Left forelimb (tissue), 1 donor: ENCODE measurements at regions not wholly inside any gene's neighbourhood (a gene's known extent, or its start where the extent isn't known, plus 50 kb on each side); places are given as distances from the start of the nearest gene placed in this dataset.

Experiments
- DNase-seq: peaks from one replicate; pipeline ENCODE4 v3.0.0-alpha.2; 2018; ENCODE audit warnings: low spot score

DNA sequence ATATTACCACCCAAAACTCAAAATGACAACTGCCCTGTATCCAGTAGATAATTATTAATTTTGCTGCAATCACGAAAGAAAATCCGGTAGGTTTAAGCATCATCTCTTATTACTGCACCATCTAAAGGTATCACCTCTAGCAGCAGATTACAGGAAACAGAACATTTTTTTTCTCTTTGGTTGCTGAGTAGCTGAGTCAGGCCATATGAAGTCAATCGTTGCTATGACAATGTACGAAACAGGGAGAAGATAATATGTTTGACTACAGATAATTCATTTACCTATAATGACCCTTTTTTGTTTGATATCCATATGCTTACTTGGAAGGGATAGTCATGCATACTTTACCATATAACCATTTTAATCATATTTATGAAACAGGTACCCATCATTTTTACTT lies 831.6 kb upstream of the CHAC2 start:
- no peak for DNase-seq

DNA sequence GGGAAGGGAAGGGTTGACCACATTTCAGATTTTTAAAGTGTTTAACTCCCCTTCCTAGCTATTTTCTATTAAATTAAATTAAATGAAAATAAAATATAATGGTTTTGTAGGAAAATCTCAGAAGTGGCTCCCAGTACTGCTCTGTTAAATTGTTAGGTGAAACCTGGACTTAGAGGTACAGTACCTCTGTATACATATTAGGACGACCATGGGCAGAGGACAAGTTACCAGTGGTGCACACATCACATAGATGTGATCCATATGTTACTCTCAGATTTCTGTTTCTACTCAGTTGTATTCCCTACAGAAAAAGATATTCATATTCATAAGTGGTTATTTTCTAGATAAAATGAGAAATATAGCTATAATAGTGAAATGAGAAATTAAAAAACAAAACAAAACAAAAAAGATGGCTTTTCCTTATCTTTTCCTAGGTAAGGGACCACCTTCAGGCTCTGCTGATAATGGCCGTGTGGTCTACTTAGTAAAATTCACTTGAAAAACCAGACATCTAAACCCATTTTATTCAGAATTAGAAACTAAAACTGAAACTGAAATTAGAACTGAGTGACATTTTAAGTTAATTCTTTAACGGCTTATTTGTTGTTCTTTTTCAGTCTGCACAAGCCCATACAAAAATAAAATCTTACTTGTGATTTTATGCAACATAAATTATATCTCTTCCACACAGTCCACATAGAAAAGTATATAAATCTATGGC lies 832.5 kb upstream of the CHAC2 start:
- no peak for DNase-seq

DNA sequence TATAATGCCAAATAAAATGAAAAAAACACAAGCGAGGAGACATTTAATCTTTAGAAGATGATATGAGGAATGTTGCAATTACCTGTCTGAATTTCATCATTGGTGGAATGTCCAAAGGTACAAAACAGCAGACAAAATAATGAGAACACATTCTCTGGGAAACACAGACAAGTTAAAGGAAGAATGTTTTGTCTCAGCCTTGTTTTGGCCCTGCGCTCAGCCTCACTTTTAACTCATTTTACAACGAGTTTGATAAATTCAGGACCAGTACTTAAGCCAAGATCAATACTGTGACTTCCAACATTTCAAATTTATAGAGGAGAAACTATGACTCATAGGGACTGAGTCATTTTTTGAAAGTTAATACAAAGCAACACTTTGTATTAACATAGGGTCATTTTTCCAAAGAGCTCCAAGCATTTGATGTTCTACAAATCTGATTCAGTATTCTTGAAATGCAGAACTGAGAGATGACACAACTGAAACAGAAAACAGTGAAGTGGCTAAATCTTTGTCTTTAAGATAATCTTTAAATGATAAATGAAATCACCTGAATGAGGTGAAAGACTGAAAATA lies 833.2 kb upstream of the CHAC2 start:
- DNase-seq, result no peak

DNA sequence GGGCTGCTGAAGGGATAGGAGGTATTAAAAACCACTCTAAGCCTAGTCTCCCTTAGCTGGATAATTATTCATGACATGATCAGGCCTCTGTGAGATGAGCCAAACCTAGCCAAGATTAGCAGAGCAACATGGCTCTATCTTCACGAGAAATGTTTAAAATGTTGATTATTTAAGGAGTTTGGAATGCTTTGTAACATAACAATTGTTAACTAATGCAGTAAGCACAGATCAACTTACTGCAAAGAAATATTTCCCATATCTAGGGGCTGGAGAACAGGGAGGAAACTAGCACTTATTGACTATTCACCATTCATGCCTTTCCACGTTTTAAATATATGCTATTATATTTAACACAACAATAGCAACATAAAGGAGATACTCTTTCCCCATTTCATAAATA lies 833.7 kb upstream of the CHAC2 start:
- DNase-seq, result no peak

DNA sequence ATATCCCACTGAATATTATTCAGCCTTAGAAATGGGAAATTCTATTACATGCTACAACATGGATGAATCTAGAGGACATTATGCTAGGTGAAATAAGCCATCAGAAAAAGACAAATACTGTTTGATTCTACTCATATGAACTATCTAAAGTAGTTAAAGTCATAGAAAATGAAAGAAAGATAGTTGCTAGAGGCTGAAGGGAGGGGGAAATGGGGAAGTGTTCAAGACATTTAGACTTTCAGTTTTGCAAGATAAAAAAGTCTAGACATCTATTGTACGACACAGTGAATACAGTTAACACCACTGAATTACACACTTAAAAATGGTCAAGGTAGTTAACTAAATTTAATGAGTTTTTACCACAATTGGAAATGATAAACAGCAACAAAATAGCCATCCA lies 835.9 kb upstream of the CHAC2 start:
- no peak for DNase-seq

DNA sequence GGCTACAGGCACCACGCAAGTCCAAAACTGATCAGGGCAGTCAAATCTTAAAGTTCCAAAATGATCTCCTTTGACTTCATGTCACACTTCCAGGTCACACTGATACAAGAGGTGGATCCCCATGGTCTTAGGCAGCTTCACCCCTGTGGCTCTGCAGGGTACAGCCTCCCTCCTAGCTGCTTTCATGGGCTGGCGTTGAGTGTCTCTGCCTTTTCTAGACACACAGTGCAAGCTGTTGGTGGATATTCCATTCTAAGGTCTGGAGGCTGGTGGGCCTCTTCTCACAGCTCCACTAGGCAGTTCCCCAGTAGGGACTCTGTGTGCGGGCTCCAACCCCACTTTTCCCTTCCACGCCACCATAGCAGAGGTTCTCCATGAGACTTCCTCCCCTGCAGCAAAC lies 838.2 kb upstream of the CHAC2 start:
- no peak for DNase-seq

DNA sequence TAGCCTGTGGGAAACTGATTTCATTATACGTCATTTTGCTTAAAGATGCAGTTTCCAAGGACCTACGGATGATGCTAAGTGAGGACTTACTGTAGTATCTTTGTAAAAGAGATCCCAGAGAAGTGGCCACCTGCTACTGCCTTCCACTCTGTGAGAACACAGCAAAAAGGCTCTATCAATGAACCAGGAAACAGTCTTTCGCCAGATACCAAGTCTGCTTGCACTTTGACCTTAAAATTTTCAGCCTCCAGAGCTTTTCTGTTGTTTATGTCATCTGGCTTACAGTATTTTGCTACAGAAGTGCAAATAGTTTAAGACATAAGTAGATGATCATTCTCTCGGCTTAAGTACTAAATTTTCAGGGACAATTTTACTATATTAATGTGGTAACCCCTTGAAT lies 847.9 kb upstream of the CHAC2 start:
- no peak for DNase-seq

DNA sequence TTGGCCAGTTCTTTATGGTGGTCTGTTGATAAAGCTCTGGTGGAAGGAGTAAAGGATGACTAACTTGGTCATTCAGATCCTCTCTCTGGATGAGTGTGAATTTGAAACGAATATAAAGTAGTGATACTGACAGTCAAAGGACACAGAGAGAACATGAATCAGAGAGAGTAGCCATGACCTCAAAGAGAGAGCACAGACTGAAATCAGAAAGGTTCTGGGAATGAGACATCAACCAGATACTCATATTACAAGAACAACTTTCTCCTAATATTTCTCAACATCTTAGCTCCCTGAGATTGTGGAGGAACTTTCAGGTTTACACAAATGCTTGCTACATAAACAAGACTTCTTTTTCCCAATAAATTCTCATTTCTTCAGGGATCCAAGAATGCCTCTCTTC lies 849.1 kb upstream of the CHAC2 start:
- no peak for DNase-seq

DNA sequence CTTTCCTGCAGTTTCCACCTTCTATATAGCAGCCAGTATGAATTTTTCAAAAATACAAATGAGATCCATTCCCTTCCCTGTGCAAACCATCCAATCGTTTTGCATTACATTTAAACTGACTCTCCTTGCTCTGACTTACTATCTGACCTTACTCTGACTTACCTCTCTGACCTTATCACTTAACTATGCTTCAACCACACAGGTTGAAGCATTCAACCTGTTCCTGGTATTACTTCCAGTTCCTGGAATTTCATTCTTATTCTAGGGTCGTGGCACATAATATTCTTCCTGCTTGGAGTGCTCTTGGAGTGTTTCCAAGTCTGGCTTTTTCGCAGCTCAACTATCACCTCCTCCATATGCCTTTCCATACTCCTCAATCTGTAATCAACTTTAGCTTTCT lies 850.6 kb upstream of the CHAC2 start:
- no peak for DNase-seq

DNA sequence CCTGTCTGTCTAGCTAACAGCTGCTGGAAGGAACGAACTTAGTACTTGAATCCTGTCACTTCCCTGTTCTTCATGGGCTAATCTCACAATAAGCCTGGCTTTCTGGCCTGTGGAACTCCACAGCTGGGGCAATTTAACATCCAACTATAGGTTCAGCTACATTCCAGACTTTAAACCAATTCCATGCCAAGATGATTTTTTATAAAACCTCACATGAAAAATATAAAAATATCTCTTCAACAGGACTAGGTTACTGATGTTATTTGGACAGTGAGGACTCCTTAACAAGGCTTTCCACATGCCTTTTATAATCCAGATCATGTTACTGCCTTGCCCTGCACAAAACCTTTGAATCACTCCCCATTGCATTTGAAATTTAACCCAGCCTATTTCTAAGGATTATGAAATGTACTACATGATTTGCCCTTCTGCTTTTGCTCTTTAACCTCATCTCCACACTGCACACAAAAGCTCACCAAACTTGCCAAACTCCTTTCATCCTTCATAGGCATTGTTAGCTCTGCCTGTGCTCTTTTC lies 863.2 kb upstream of the CHAC2 start:
- DNase-seq, result no peak

DNA sequence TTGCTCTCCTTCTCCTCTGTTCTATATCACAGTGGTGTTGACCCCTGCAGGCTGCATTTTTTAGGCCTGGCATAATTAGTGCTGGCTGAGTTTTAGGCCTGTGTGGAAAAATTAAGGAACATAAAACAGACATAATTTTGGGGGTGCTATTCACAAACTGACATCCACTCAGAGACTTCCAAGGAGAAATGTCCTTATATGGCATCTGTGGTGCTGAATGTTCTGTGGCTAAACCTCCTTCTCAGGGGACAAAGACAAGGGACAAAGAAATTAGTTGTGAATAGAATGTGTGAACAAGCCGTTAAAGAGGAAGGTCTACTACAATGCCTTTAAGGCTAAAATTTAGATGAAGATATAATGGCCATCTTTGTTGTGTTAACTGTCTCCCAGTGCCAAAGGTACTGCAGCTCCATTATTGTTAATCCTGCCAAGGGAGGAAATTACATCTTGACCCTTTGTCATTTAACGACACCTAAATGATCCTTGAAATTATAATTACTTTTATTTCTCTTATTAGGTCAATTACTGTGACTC lies 870.0 kb upstream of the CHAC2 start:
- DNase-seq, result no peak

DNA sequence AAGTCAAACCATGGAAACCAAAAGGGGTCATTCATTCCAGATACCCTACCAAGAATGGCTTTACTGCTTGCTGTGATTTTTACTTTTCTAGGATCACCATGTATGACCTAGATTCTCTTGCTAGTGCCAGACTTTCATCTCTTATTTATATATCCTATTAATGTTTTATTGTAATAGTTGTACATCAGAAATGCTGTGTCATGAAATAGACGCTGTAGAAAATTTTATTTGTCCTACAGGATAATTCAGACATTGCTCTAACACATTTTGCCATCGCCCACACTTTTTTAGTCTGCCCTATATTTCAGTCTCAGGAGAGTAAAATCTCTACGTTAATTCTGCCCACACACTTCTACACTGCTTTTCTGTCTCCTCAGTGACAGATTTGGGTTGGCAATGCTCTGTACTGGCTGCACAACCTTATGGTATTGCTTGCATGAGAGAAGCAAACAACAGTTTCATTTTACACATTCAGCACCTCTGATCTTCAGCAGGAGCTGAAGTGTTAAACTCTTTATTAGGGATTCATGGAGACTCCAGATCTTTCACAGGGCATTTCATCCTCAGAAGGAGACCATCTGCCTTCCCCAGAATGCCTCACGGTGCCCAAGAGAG lies 871.8 kb upstream of the CHAC2 start:
- no peak for DNase-seq

DNA sequence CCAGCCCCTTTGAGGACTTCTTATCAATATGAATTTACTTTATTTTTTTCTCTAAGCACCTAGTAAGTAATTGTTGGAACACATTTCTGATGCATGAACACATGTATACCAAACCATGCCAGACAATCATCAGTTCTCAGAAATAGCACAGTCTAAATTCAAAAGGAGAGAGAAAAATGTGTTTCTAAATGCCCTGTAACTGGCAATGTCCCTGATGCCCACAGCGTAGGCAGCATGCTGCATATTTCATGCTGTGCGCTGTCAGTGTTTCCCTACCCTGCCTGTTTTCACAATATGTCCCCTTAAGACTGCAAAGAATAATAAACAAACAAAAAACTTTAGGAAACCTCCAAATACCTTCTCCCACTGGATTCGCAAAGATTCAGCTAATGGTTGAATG lies 881.0 kb upstream of the CHAC2 start:
- DNase-seq, result no peak

DNA sequence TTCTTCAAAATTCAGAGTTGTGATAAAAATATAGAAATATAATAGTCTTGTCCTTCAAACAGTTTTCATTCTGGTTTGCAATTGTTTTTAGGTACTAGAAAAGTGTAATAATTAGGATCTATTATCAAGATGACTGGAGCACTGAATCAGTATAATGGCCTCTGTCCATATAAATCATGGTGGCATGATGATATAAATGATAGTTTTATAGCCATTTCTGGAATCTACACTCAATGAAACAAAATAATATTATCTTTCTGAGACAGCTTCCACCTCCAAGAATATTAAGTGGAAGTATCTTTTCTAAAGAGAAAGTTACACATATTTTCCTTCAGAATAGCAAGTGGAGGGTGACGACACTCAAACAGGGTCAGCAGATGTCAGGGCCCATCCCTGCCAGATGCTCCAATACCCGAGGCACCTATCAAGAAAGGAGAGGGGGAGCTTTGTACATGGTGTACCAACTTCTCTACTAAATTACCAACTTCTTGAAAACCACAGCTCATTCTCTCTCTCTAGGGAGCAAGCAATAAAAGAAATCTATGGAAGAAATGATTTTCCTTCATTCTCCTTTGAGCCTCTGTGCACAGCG lies 882.7 kb upstream of the CHAC2 start:
- DNase-seq, result no peak

DNA sequence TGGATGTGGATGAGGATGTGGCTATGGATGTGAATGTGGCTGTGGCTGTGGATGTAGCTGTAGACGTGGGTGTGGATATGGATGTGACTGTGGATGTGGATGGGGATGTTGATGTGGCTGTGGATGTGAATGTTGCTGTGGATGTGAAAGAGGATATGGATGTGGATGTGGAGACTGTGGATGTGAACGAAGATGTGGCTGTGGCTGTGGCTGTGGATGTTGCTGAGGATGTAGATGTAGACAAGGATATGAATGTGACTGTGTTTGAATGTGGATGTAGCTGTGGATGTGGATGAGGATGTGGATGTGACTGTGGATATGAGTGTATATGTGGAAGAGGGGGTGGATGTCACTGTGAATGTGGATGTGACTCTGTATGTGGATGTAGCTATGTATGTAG lies 884.6 kb upstream of the CHAC2 start:
- DNase-seq, result no peak

DNA sequence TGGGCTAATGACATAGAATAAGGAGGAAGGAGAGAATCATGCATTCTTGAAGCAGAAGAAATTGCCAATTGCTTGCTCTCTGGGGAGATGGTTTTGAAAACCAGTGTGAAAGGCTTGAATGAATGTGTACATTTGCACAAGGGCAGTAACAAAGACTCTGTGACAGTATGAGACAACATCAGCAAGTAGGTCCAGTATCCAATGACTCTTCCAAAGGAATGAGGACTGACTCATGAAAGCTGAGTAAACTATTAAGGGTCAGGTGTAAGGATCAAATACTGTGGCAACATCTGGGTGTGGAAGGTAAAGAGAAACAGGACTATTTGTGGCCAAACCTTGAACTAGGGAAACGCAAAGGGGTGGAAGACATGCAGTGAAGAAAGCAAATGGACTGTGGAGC lies 886.0 kb upstream of the CHAC2 start:
- DNase-seq, result no peak

DNA sequence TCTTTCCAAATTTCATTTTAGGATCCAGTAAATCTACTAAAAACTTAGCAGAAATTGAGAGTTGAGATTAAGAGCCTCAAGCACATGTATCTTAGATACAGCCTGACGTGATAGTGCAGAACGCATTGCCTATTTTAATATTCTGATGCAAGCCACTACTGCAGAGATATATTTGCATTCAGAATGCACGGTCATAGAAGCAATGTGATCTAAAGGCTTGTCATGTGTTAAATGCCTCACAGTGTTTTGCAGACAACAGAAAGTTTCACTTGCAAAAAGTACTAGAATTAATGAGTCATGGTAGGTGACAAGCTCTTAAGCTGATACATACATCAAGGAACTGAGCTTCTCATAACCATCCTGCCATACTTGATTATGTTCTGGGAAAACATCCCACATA lies 886.7 kb upstream of the CHAC2 start:
- DNase-seq, result no peak

DNA sequence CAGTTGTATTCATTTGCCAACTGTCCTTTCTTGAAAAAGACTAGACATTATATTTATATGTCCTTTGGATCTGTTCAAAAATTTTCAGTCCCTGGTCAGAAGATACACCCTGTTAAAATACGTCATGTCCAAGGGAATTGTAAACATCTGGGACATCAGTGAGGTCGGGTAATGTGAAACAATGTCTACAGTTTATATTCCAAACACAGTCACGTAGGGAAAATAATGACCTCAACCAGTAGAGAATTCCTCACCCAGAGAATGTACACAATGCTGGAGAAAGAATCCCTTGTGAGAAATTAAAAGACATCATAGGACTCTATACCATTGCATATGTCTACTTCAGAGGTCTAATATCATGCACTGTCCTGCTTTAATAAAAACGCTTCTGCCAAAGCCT lies 888.0 kb upstream of the CHAC2 start:
- DNase-seq, result no peak

DNA sequence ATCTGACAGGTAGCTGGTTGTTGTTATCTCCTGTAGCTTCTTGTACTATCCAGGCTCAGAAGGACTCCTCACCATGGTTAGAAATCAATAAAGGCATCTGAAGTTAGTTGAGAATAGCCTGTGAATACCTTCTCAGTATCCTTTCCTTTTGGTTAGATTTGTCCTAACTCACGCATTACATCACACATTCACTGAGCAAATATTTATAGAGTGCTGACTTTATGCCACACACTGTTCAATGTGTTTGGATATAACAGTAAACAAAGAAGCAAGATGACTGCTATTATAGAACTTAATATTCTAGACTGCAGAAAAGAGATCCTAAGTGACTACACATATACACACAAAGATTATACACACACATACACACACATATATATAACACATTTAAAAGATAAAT lies 889.9 kb upstream of the CHAC2 start:
- DNase-seq, result no peak

DNA sequence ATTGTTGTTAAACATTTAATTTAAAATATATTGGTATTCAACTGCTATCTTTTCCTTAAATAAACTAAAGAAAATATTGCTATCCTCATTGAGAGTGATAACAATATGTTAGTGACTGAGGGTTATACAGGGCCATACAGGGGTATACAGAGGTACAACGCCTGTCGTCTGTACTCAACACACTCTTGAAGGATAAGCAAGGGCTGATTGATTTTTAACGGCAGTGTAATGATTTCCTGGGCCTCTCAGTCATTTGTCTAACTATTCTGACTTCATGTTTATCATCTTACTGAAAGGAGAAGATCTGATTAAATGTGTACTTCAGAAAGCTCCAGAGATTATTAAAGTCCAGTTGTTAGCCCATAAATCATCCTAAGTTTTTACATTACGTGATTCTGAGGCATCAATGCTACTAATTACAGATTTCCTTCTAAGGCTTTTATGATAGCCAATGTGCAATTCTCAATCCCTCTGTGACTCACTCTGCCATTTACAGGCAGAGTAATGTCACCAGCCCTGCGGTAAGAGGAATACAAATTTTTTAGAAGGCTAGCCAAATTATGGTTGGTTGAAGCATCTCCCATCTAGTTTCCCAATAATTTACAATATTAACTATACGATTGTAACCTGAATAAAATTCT lies 893.0 kb upstream of the CHAC2 start:
- no peak for DNase-seq

DNA sequence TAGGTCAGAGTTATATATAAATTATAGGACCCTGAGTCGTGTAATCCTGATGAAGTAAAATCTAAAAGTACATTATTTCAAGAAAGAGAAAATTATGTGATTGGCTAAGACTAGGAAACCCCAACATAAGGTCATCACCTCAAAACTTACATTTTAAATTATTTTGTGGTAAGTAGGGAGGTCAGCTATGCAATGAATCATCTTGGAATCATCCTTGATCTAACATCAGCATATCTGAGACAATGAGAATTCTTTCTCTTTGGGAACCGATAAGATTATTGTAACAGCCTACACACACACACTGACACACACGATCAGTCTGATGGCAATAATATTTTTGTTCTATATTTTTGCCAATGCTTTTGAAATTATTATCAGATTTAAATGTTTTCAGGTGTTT lies 904.8 kb upstream of the CHAC2 start:
- DNase-seq, result no peak

DNA sequence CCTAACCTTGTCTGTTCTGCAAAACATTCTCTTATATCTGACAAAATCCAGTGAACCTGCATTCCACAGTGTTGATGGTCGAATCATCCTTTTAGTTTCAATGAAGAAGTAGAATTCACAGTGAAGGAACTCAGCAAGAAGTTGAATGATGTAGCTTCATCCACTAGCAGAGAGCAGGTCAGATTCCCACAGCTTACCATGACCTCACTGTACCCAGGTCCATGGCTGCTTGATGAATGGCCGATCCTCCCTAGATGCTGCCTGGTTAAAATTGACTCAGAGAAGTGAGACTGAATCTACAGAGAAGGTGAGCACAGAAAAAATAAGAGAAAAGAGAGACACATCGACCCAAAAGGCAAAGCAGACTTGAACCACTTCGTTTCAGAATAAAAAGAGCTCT lies 906.0 kb upstream of the CHAC2 start:
- DNase-seq, result no peak

DNA sequence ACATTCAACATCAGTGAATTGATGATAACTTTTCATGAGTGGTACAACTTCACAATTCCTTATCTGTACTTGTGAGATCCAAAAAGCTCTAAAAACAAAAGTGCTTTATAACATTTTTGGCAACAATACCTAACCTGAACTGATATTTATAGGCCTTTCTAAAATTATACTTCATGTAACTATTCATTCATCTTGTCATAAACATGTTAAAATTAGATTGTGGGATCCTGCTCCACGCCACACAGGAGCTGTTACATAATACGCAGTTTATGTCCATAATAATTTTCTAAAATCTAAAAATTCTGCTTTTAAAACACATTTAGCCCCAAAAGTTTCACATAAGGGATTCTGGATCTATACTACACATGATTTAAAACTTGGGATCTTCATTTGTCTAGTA lies 908.5 kb upstream of the CHAC2 start:
- DNase-seq, result no peak
